ENCODE measurements at regions not wholly inside any gene's neighbourhood (a gene's known extent, or its start where the extent isn't known, plus 50 kb on each side); places are given as distances from the start of the nearest gene placed in this dataset.

DNA sequence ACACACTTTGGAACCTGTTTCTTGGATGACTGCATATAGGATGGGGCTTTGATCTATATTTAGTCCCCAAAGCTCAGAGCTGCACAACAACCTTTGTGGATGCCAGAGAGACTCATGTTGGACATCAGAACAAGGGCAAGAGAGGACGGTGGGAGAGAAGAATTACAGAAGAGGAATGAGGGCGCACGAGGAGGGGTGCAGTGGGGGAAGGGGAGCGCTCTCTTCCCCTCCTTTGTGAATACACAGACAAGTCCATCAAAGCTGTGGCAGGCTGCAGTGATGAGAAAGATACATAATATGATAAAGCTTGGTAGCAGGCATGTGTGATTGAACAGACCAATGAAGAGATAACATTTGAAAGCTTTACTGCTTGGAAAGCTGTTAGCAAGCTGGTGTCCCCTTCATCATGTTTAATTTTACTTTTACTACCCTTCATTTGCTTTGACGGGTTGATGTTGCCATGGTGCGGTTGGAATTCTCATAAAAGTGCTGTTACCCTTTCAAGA, 857.8 kb downstream of the KCNMA1 start:
- intact Hi-C loops (cut with micrococcal nuclease): no loop called here
- Histone ChIP-seq H3K27ac (replicated peaks) (no peak overlapping the region), H3K4me1 (peaks cover 19% of the 10 kb centered on the region), H3K4me3 (no peak overlapping the region), H3K27me3 (ENCODE audit: low read depth) (no peaks in the 10 kb centered on the region), H3K36me3 (no peaks in the 10 kb centered on the region), H3K9me3 (replicated peaks) (peaks cover 12% of the 10 kb centered on the region)
- DNase-seq: no peak
- TF ChIP-seq, protein P1, sequence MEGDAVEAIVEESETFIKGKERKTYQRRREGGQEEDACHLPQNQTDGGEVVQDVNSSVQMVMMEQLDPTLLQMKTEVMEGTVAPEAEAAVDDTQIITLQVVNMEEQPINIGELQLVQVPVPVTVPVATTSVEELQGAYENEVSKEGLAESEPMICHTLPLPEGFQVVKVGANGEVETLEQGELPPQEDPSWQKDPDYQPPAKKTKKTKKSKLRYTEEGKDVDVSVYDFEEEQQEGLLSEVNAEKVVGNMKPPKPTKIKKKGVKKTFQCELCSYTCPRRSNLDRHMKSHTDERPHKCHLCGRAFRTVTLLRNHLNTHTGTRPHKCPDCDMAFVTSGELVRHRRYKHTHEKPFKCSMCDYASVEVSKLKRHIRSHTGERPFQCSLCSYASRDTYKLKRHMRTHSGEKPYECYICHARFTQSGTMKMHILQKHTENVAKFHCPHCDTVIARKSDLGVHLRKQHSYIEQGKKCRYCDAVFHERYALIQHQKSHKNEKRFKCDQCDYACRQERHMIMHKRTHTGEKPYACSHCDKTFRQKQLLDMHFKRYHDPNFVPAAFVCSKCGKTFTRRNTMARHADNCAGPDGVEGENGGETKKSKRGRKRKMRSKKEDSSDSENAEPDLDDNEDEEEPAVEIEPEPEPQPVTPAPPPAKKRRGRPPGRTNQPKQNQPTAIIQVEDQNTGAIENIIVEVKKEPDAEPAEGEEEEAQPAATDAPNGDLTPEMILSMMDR (IDR thresholded peaks at IDR 0.05; ENCODE audit: borderline replicate concordance): no peak

DNA sequence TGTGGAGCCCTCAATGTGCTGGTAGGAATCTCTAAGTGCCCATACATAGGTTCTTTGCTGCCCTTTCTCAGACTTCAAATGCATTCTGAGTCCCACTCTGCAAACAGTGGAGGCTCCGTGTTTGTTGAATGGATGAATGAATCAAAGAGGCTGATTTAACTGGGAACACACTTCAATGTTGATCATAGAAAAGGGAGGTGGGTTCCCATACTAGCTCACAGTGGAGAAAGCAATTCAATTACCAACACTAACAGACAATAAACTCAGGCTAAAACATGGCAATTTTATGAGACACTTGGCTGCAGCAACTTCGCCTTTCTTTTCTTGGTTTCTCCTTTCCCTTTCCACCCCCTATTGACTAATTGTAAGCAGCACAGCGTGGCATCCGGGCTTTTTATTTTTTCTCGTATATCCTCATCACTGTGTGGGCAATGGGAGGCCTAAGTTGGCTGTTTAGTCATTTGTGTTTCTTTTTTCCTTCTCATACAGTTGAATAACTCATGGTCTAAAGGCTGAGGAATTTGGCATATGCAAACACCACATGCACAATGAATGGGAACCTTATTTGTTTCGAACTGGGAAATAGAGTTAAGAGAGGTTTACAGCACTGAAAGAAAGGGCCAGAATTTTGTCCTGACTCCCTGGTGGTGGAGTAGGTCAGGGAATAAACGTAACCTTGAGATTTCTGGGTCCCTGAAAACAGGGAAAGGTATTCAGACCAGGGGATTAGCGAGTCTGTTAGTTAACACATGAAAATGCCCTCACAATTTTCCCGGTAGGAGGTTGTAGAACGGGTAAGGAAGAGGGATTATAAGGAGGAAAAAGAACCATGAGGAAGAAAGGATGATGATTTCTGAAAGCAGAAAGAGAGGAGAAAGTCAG, 858.5 kb downstream of the KCNMA1 start:
- intact Hi-C loops (cut with micrococcal nuclease): no loop called here
- Histone ChIP-seq H3K4me1 (peaks cover 19% of the 10 kb centered on the region), H3K36me3 (no peaks in the 10 kb centered on the region), H3K27me3 (ENCODE audit: low read depth) (no peaks in the 10 kb centered on the region), H3K4me3 (no peak overlapping the region), H3K9me3 (replicated peaks) (peaks cover 19% of the 10 kb centered on the region), H3K27ac (replicated peaks) (no peak overlapping the region)
- TF ChIP-seq, protein P1 (IDR thresholded peaks at IDR 0.05; ENCODE audit: borderline replicate concordance): peak; percentile 16
- no peak for DNase-seq

DNA sequence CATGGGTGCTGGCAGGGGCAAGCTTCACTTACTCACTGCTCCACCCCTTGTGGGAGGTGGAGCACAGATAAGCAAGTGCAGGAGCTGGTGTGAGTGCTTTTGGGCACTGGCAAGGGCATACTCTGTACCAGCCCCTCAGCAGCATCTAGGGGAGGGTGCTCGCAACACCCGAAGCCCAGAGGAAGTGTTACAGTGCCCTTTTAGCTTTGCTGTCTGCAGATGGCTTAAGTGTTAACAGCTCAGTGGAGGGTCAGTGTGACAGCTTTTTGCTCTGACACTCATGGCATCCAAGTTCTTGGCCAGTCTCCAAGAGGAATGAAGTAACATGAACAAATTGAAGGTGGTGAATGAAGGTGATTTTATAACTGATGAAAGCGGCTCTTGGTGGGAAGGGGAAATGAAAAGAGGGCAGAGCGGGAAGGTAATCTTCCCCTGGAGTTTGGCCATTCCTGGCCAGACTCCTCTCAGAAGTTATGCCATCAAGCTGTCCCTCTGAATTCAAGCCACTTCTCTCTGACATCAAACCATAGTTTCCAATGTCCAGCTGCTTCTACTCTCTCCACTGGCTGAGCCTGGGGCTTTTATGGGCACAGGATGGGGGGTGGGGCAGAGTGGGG, 862.5 kb downstream of the KCNMA1 start:
- Histone ChIP-seq H3K27ac (replicated peaks) (peak overlapping the region; percentile 86), H3K4me1 (peaks cover 19% of the 10 kb centered on the region), H3K27me3 (ENCODE audit: low read depth) (no peaks in the 10 kb centered on the region), H3K9me3 (replicated peaks) (peaks cover 12% of the 10 kb centered on the region), H3K36me3 (no peaks in the 10 kb centered on the region), H3K4me3 (no peak overlapping the region)
- intact Hi-C loops (cut with micrococcal nuclease): no loop called here
- peak; percentile 63 for DNase-seq
- TF ChIP-seq, protein P1 (IDR thresholded peaks at IDR 0.05; ENCODE audit: borderline replicate concordance): no peak

DNA sequence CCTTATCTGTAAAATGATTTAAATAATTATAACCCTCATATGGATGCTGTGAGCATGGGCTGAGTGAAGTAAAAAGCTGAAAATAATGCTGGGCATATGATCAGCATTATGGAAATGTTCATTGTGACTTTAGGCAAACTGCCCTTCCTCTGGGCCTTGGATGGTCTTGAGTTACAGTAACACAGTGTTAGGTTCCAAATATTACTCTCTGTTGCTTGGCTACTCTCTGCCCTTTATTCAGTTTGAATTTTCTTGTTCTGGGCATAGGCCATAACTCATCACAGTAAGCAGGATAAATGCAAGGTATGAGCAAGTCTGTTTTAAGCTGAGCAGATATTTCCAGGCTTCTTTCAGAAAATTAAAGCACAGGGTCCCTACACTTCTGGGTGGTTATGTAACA, 868.0 kb downstream of the KCNMA1 start:
- no peak overlapping the region for H3K4me3 ChIP-seq
- DNase-seq: no peak
- H3K4me1 ChIP-seq: no peaks in the 10 kb centered on the region
- intact Hi-C loops (cut with micrococcal nuclease): no loop called here
- H3K27me3 ChIP-seq (ENCODE audit: low read depth): no peaks in the 10 kb centered on the region
- TF ChIP-seq, protein P1 (IDR thresholded peaks at IDR 0.05; ENCODE audit: borderline replicate concordance): no peak
- H3K9me3 ChIP-seq (replicated peaks): peaks cover 9% of the 10 kb centered on the region
- no peak overlapping the region for H3K27ac ChIP-seq (replicated peaks)
- no peaks in the 10 kb centered on the region for H3K36me3 ChIP-seq

DNA sequence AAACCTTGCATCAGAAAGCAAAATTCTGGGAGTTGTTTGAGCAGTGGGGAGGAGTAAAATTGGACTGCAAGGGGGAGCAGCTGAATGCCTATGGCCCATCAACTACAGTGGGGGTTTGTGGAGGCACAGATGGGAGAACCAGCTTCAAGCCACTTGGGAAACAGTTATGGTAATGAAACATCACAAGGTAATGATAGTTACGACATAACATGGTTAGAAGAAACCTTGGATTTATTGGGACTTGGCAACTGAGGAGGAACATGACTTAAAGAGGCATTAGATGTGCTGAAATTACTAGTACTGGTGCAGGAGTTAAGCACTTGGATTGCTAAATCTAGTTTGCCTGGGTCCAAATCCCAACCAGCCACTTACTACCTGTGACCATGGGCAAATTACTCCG, 868.4 kb downstream of the KCNMA1 start:
- intact Hi-C loops (cut with micrococcal nuclease): no loop called here
- Histone ChIP-seq H3K4me3 (no peak overlapping the region), H3K36me3 (no peaks in the 10 kb centered on the region), H3K27me3 (ENCODE audit: low read depth) (no peaks in the 10 kb centered on the region), H3K4me1 (no peaks in the 10 kb centered on the region), H3K27ac (replicated peaks) (no peak overlapping the region), H3K9me3 (replicated peaks) (peaks cover 5% of the 10 kb centered on the region)
- TF ChIP-seq, protein P1 (IDR thresholded peaks at IDR 0.05; ENCODE audit: borderline replicate concordance): no peak
- DNase-seq: no peak
